Neural progenitor cell (in vitro differentiated cells): ENCODE measurements at regions not wholly inside any gene's neighbourhood (a gene's known extent, or its start where the extent isn't known, plus 50 kb on each side); places are given as distances from the start of the nearest gene placed in this dataset.
"Not testable (repeated sequence)": the region's sequence is repeated elsewhere in the genome, so short reads cannot be mapped to it uniquely, and the experiment has no call there.

Experiments used
- EZH2 ChIP-seq: fragments of 200-600 bp; sonication (generic); IDR thresholded peaks from 2 replicates; pipeline ENCODE4 v1.6.1; 2017; ENCODE audit warnings: antibody characterized with exemption, mild to moderate bottlenecking, moderate library complexity
- EZH2phosphoT487 ChIP-seq: fragments of 200-600 bp; sonication (generic); IDR thresholded peaks from 2 replicates; pipeline ENCODE4 v1.6.1; 2017; ENCODE audit warnings: antibody characterized with exemption
- TF ChIP-seq, protein P1 (sequence below): fragments of 200-600 bp; sonication (generic); IDR thresholded peaks from 2 replicates; pipeline ENCODE4 v1.5.1; 2017; ENCODE audit warnings: antibody characterized with exemption, mild to moderate bottlenecking

GRCh38 chrX:54647607-54648006 lies 117.6 kb downstream of the GNL3L start:
- not testable (repeated sequence) for TF ChIP-seq EZH2phosphoT487, EZH2
- TF ChIP-seq, protein P1, sequence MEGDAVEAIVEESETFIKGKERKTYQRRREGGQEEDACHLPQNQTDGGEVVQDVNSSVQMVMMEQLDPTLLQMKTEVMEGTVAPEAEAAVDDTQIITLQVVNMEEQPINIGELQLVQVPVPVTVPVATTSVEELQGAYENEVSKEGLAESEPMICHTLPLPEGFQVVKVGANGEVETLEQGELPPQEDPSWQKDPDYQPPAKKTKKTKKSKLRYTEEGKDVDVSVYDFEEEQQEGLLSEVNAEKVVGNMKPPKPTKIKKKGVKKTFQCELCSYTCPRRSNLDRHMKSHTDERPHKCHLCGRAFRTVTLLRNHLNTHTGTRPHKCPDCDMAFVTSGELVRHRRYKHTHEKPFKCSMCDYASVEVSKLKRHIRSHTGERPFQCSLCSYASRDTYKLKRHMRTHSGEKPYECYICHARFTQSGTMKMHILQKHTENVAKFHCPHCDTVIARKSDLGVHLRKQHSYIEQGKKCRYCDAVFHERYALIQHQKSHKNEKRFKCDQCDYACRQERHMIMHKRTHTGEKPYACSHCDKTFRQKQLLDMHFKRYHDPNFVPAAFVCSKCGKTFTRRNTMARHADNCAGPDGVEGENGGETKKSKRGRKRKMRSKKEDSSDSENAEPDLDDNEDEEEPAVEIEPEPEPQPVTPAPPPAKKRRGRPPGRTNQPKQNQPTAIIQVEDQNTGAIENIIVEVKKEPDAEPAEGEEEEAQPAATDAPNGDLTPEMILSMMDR: not testable (repeated sequence)
